VCaP (cell line): ENCODE measurements at regions not wholly inside any gene's neighbourhood (a gene's known extent, or its start where the extent isn't known, plus 50 kb on each side); places are given as distances from the start of the nearest gene placed in this dataset.

Experiments used
- H3K27ac ChIP-seq: fragments of 450-650 bp; 2 replicates; pipeline ENCODE4 v1.5.1; 2017
- CTCF ChIP-seq: fragments of 450-650 bp; conservative IDR thresholded peaks from 2 replicates; pipeline ENCODE4 v1.5.1; 2017; ENCODE audit warnings: mild to moderate bottlenecking, moderate library complexity

- H3K27ac ChIP-seq, result no peak overlapping the region
- no peak for TF ChIP-seq CTCF
Observed at GRCh38 chr21:27248814-27249213, 281.9 kb upstream of the ADAMTS5 start.

GRCh38 chr21:27246741-27247140 is 279.9 kb upstream of the ADAMTS5 start:
- no peak overlapping the region for H3K27ac ChIP-seq
- no peak for TF ChIP-seq CTCF

GRCh38 chr21:27244776-27245175 is 277.9 kb upstream of the ADAMTS5 start:
- TF ChIP-seq CTCF, result no peak
- H3K27ac ChIP-seq, result no peak overlapping the region

GRCh38 chr21:27244352-27244751 is 277.5 kb upstream of the ADAMTS5 start:
- no peak overlapping the region for H3K27ac ChIP-seq

GRCh38 chr21:27240839-27241238 is 274.0 kb upstream of the ADAMTS5 start:
- TF ChIP-seq CTCF, result no peak
- no peak overlapping the region for H3K27ac ChIP-seq

More at GRCh38 chr21:27244352-27244751, 277.5 kb upstream of the ADAMTS5 start:
- TF ChIP-seq CTCF, result no peak

GRCh38 chr21:27233514-27234115 is 266.7 kb upstream of the ADAMTS5 start:
- TF ChIP-seq CTCF, result no peak

GRCh38 chr21:27225940-27226339 is 259.1 kb upstream of the ADAMTS5 start:
- no peak for TF ChIP-seq CTCF
- no peak overlapping the region for H3K27ac ChIP-seq

More at GRCh38 chr21:27233514-27234115, 266.7 kb upstream of the ADAMTS5 start:
- no peak overlapping the region for H3K27ac ChIP-seq
